ENCODE measurements at regions not wholly inside any gene's neighbourhood (a gene's known extent, or its start where the extent isn't known, plus 50 kb on each side); places are given as distances from the start of the nearest gene placed in this dataset.
"Not testable (repeated sequence)": the region's sequence is repeated elsewhere in the genome, so short reads cannot be mapped to it uniquely, and the experiment has no call there.

- H3K27me3 ChIP-seq (ENCODE audit: low read length), result no peaks in the 10 kb centered on the region
- no peak overlapping the region for H3K4me2 ChIP-seq (ENCODE audit: low read length)
- no peak for DNase-seq
- intact Hi-C loops (cut with micrococcal nuclease), result no loop called here
- no peak overlapping the region for H3K27ac ChIP-seq (ENCODE audit: low read length)
- no peaks in the 10 kb centered on the region for H3K36me3 ChIP-seq (ENCODE audit: low read depth, low read length)
- H3K9me3 ChIP-seq (ENCODE audit: low read length), result no peaks in the 10 kb centered on the region
- TF ChIP-seq EZH2phosphoT487 (IDR thresholded peaks at IDR 0.05; ENCODE audit: borderline replicate concordance, low read length), result no peak
- TF ChIP-seq CTCF (conservative IDR thresholded peaks at IDR 0.05; ENCODE audit: low read depth, low read length), result no peak
- no peak for TF ChIP-seq EZH2 (IDR thresholded peaks at IDR 0.05; ENCODE audit: low read length, unreplicated experiment)
- H3K79me2 ChIP-seq (ENCODE audit: low read length), result no peaks in the 10 kb centered on the region
- no TSS peak for BruUV-seq (replicated peaks)
- no peaks in the 10 kb centered on the region for H3K9me2 ChIP-seq (replicated peaks; ENCODE audit: low read length)
- no peak overlapping the region for H2AFZ ChIP-seq (ENCODE audit: low read length)
- no peak overlapping the region for H3K9ac ChIP-seq (ENCODE audit: low read length)
- no peak overlapping the region for H3K4me3 ChIP-seq (ENCODE audit: low read length)
- ATAC-seq, result no peak
- H4K20me1 ChIP-seq (ENCODE audit: low read length), result no peaks in the 10 kb centered on the region
- H3K4me1 ChIP-seq (ENCODE audit: insufficient read depth, low read length), result no peaks in the 10 kb centered on the region
- no peaks in the 10 kb centered on the region for H3F3A ChIP-seq (ENCODE audit: low read length, unreplicated experiment)
- ChIA-PET CTCF (no interaction called here), POLR2A (ENCODE audit: unreplicated experiment) (no interaction called here)
Observed at GRCh38 chr20:29318871-29319461, 1938.5 kb upstream of the DEFB115 start.

GRCh38 chr20:29319725-29320124, 1937.7 kb upstream of the DEFB115 start:
- Histone ChIP-seq H2AFZ (ENCODE audit: low read length) (no peak overlapping the region), H3K9ac (ENCODE audit: low read length) (no peak overlapping the region), H3K36me3 (ENCODE audit: low read depth, low read length) (no peaks in the 10 kb centered on the region), H3K27me3 (ENCODE audit: low read length) (no peaks in the 10 kb centered on the region), H3K9me3 (ENCODE audit: low read length) (no peaks in the 10 kb centered on the region), H3K4me2 (ENCODE audit: low read length) (no peak overlapping the region), H3K27ac (ENCODE audit: low read length) (no peak overlapping the region), H3K9me2 (replicated peaks; ENCODE audit: low read length) (no peaks in the 10 kb centered on the region), H4K20me1 (ENCODE audit: low read length) (no peaks in the 10 kb centered on the region), H3F3A (ENCODE audit: low read length, unreplicated experiment) (no peaks in the 10 kb centered on the region), H3K4me1 (ENCODE audit: insufficient read depth, low read length) (no peaks in the 10 kb centered on the region), H3K79me2 (ENCODE audit: low read length) (no peaks in the 10 kb centered on the region), H3K4me3 (ENCODE audit: low read length) (no peak overlapping the region)
- intact Hi-C loops (cut with micrococcal nuclease), result loop anchor here (10.0 kb wide), 1 partner anchor 1035 kb away; no protein-coding TSS in a partner anchor
- no peak for TF ChIP-seq EZH2phosphoT487 (IDR thresholded peaks at IDR 0.05; ENCODE audit: borderline replicate concordance, low read length)
- no peak for TF ChIP-seq CTCF (conservative IDR thresholded peaks at IDR 0.05; ENCODE audit: low read depth, low read length)
- TF ChIP-seq EZH2 (IDR thresholded peaks at IDR 0.05; ENCODE audit: low read length, unreplicated experiment), result no peak
- ATAC-seq, result no peak
- BruUV-seq (replicated peaks), result no TSS peak
- ChIA-PET CTCF (no interaction called here), POLR2A (ENCODE audit: unreplicated experiment) (no interaction called here)
- DNase-seq, result no peak

- CTCF ChIA-PET; DNase-seq; H3K4me1 ChIP-seq (ENCODE audit: insufficient read depth, low read length); H3K4me3 ChIP-seq (ENCODE audit: low read length); H3K9me3 ChIP-seq (ENCODE audit: low read length); ATAC-seq; H3K9me2 ChIP-seq (replicated peaks; ENCODE audit: low read length); H4K20me1 ChIP-seq (ENCODE audit: low read length); POLR2A ChIA-PET (ENCODE audit: unreplicated experiment); H3F3A ChIP-seq (ENCODE audit: low read length, unreplicated experiment); H3K79me2 ChIP-seq (ENCODE audit: low read length); BruUV-seq (replicated peaks); H3K9ac ChIP-seq (ENCODE audit: low read length); H3K36me3 ChIP-seq (ENCODE audit: low read depth, low read length); H3K27ac ChIP-seq (ENCODE audit: low read length); H3K27me3 ChIP-seq (ENCODE audit: low read length): not testable (repeated sequence)
- Histone ChIP-seq H3K4me2 (ENCODE audit: low read length) (peak overlapping the region; percentile 20; the same call in 1 of the 2 replicates), H2AFZ (ENCODE audit: low read length) (peak overlapping the region; percentile 40; the same call in 1 of the 2 replicates)
- intact Hi-C loops (cut with micrococcal nuclease), result loop anchor here (10.0 kb wide), 1 partner anchor 1034 kb away; no protein-coding TSS in a partner anchor
Observed at GRCh38 chr20:29320216-29320949, 1937.1 kb upstream of the DEFB115 start.

GRCh38 chr20:29323631-29324515, 1933.6 kb upstream of the DEFB115 start:
- DNase-seq; H2AFZ ChIP-seq (ENCODE audit: low read length); H3K4me2 ChIP-seq (ENCODE audit: low read length); H3K27ac ChIP-seq (ENCODE audit: low read length); H3K9me2 ChIP-seq (replicated peaks; ENCODE audit: low read length); H3K27me3 ChIP-seq (ENCODE audit: low read length); POLR2A ChIA-PET (ENCODE audit: unreplicated experiment); H3K9me3 ChIP-seq (ENCODE audit: low read length); BruUV-seq (replicated peaks); ATAC-seq; H3K9ac ChIP-seq (ENCODE audit: low read length); H3K36me3 ChIP-seq (ENCODE audit: low read depth, low read length); H3K4me3 ChIP-seq (ENCODE audit: low read length); H3F3A ChIP-seq (ENCODE audit: low read length, unreplicated experiment); H3K79me2 ChIP-seq (ENCODE audit: low read length); H4K20me1 ChIP-seq (ENCODE audit: low read length); CTCF ChIA-PET; H3K4me1 ChIP-seq (ENCODE audit: insufficient read depth, low read length): not testable (repeated sequence)
- intact Hi-C loops (cut with micrococcal nuclease), result loop anchor here (10.0 kb wide), 1 partner anchor 1031 kb away; no protein-coding TSS in a partner anchor
